Hematopoietic multipotent progenitor cell treated with erythropoietin and hydrocortisone succinate and interleukin-3 and kit ligand, for 6 days (in vitro differentiated cells): ENCODE measurements at regions not wholly inside any gene's neighbourhood (a gene's known extent, or its start where the extent isn't known, plus 50 kb on each side); places are given as distances from the start of the nearest gene placed in this dataset.
A peak's percentile ranks its signal among the peaks of the same experiment; 100 is the strongest.

ENCODE experiments used
- DNase-seq: peaks from one replicate; pipeline ENCODE4 v3.0.0-alpha.2; 2015

GRCh38 chr19:46945694-46946489 lies 73.7 kb upstream of the NPAS1 start:
- no peak for DNase-seq

DNA sequence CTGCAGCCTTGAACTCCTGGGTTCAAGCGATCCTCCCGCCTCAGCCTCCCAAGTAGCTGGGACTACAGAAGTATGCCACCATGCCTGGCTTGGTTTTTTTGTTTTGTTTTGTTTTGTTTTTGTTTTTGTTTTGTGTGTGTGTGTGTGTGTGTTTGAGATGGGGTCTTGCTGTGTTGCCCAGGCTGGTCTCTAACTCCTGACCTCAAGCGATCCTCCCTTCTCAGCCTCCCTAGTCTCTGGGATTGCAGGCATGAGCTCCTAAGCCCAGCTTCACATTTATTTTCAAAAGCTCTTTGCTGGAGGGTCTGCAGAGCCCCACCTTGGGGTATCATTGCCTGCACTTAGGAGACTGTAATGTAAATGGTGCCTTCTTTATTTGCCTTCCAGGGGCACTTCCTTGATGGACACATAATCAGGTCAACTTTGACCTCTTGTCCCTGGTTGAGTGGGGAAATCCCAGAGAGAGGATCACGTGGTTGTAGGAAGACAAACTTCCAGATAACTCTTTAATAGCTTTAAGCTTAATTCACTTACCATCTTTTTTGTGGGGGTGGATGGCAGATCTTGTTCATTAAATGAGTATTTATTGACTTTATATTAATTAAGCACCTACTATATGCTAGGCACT lies 72.9 kb upstream of the NPAS1 start:
- DNase-seq: no peak

DNA sequence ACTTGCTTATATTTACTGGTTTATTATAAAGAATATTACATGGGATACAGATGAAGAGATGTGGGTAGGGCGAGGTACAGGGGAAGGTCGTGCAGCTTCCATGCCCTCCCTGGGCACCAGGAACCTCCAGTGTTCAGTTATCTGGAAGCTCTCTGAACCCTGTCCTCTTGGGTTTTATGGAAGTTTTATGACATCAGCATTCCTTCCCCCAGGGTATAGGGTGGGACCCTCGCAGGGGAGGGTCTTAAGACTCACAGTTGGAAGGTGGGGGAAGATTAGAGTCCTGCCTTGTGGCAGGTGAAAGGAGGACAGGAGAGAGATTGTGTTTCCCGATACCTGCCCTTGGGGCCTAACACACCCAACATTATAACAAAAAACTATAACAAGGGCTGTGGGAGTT lies 71.8 kb upstream of the NPAS1 start:
- no peak for DNase-seq

- peak; percentile 49 for DNase-seq
Measured at GRCh38 chr19:46950526-46951170, 69.0 kb upstream of the NPAS1 start.

- no peak for DNase-seq
Measured at GRCh38 chr19:46951171-46951986, 68.3 kb upstream of the NPAS1 start.

GRCh38 chr19:46952874-46953273 lies 66.8 kb upstream of the NPAS1 start:
- no peak for DNase-seq

DNA sequence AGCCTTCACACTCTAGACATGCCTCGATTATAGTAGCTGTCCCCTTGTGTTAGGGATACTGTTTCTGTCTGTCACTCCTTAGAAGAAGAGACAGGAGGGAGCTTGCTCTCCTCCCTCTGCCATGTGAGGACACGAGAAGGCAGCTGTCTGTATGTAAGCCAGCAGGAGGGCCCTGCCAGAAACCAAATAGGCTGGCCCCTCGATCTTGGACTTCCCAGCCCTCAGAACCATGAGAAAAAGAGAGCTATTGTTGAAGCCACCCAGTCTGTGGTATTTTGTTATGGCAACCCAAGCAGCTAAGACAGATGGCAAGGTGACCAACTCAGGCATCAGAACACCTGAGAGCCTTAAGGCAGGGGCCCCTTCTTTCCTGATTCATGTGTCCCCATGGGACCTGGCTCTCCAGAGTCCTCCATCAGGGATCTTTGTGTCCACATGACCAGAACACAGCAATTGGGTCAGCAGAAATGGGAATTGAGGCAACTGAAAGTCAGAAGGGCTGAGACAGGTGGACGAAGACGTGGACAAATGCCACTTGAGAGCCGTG lies 65.6 kb upstream of the NPAS1 start:
- DNase-seq: no peak

DNA sequence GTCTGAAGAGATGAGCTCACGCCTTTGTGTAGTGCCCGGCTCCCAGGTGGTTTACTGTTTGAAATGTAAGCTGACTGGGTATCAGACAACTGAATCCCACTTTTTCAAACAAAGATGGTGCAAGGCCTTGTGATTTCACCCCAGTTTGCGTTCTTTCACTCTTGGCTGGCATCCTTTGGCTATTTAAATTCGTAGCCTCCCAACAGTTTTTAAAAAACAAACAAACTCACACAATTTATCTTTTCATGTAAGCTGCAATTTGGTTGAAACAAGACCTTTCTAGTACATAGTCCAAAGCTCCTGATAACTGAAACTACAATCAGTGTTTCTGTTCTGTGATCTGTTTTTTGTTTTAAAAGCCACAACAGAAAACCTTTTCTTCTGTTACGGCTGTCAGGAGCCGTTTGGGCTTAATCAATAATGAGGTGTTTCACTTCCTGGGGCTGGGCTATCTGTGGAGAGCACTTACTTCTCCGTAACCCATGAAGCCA lies 65.1 kb upstream of the NPAS1 start:
- no peak for DNase-seq

- DNase-seq: peak; percentile 75
Measured at GRCh38 chr19:46954993-46955812, 64.4 kb upstream of the NPAS1 start.

- DNase-seq: no peak
Measured at GRCh38 chr19:46955813-46956371, 63.7 kb upstream of the NPAS1 start.

DNA sequence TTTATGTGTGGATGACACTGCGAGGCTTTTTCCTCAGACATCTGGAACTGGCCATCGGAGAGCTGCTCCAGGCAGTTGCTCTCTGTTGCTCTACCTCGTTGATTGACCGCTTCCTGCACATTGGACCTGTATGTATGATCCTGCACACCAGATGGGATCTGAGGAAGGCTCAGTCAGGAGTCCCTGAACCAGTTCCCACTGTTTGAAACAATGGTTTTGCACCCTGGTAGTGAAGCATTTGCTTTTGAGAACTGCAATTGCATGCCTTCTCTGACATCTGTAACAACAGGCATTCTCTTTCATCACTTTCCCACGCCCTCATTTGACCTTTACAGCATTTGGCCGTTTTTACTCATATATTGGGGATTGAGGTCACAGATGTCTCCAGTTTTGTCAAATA lies 61.1 kb upstream of the NPAS1 start:
- DNase-seq: no peak

- DNase-seq: no peak
Measured at GRCh38 chr19:46959894-46960556, 59.6 kb upstream of the NPAS1 start.

DNA sequence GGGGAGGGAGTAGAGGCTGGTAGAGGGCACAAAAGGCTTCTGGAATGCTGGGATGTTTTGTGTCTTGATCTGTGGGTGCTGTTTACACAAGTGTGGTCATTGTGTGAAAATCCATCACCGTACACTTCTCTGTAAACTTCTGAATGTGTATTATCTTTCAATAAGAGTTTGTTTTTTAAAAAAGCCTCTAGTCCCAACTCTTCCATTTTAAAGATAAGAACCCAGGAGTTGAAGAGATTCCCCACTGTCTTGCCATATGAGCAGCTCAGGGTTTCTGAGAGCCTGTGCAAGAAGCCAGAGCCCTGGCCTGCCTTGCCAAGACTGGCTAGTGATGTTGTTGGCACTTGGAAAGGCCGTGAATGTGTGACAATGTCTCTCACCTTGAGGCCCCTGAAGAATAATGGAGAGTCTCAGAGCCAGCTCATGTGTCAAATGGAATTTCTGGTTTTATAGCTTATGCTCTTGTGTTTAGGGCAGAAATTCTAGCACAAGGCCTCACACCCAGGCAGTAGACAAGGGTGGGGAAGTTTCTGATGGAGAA lies 57.5 kb upstream of the NPAS1 start:
- no peak for DNase-seq

GRCh38 chr19:46963093-46963734 lies 56.4 kb upstream of the NPAS1 start:
- DNase-seq: no peak

- DNase-seq: peak; percentile 22
Measured at GRCh38 chr19:46967578-46968032, 52.0 kb upstream of the NPAS1 start.
